NCI-H446 treated with DMSO at 0.1 percent for 48 hours (cell line): ENCODE measurements at regions not wholly inside any gene's neighbourhood (a gene's known extent, or its start where the extent isn't known, plus 50 kb on each side); places are given as distances from the start of the nearest gene placed in this dataset.
"Not testable (repeated sequence)": the region's sequence is repeated elsewhere in the genome, so short reads cannot be mapped to it uniquely, and the experiment has no call there.

ENCODE experiments used
- DNase-seq: peaks from one replicate; lab custom pipeline; 2025; lab: John Stamatoyannopoulos, UW

DNA sequence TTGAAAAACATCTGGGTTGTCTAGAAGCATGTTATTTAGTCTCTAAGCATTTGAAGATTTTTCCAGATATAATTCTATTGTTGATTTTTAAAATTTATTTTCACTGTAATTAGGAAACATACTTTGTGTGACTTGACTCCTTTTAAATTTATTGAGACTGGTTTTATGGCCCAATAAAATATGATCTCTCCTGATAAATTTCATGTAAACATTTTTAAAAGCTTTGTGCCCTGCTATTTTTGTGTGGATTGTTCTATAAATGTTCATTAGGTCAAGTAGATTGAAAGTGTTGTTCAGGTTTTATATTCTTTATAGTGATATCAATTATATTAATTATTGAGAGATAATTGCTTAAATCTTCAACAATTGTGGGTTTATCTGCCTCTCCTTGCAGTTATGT, 105.4 kb downstream of the RFX6 start:
- no peak for DNase-seq

DNA sequence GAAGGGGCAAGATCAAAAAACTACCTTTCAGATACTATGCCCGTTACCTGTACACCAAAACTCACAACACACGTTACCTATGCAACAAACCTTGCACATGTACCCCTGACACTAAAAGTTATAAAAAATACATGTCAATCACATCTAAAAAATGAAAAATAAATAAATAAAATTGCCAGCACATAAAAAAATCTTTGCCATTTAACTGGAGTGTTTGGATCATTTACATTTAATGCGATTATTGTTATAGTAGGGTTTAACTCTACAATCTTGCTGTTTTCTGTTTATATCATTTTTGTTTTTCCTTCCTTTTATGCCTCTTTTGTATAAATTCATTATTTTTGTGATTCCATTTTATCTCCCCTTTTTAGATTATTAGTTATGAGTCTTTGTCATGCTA, 106.3 kb downstream of the RFX6 start:
- DNase-seq: no peak

DNA sequence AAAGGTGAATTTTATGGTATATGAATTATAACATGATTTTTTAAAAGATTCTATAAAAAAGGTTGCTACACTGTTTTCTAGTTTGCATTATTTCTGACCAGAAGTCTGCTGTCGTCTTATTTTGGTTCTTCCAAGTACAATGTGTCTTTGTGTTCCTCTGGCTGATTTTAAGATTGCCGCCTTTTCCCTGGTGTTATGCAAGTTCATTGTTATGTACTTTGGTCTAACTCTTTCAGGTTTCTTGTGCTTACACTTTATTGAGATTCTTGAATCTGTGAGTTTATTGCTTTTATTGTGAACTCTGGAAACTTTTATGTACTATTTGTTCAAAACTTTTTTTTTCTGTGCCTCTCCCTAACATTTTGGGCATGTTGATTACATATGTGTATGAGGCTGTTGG, 109.8 kb downstream of the RFX6 start:
- DNase-seq: no peak

DNA sequence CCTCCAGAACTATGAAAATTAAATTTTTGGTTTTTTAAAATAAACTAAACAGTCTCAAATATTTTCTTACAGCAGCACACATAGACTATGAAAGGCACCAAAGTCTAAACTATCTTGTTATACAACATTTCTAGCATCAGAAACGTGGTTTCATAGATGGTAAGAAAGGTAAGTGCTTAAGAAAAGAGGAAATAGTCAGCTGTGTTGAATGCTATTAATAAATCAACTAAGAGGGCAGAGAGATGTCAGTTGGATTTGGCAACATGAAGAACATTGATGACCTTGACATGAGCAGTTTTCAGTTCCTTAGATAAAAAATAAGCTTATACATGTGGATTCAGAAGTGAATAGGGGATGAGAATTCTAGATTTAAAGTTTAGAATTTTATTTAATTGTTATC, 113.6 kb downstream of the RFX6 start:
- no peak for DNase-seq

DNA sequence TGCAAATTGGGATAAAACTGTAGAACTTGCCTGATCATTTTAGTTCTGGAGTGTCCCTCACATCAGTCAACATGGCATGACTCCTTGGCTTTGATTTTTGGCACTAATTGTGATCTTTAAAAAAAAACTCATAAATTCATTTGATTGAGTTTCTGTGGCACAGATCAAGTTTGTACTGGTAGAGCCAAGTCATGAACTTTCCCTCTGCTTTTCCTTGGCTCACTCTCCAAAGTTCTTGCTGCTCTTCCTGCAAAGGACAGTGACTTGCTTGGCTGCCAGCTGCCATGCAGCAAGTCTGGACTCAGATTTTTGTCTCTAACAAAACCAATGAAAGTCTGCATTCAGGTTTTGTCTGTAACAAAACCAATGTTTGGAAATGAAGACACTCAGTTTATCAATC, 115.5 kb downstream of the RFX6 start:
- peak; percentile 65 for DNase-seq

DNA sequence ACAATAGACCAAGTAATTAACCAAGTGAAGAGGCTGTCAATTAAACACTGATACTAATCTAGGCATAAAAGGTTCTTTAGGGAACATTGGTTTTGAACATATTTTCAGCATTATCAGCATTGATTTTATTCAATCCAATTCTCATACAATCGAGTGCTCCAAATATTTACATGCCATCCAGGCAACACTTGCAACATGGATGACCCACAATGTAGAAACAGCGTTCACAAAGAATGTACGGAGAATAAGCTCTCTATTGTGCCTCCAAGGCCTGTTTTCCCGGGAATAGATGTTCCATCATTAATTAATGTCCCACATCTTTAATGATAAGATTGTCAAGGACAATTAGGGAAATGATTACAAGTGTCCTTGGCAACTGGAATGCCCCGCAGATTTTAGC, 117.4 kb downstream of the RFX6 start:
- no peak for DNase-seq

DNA sequence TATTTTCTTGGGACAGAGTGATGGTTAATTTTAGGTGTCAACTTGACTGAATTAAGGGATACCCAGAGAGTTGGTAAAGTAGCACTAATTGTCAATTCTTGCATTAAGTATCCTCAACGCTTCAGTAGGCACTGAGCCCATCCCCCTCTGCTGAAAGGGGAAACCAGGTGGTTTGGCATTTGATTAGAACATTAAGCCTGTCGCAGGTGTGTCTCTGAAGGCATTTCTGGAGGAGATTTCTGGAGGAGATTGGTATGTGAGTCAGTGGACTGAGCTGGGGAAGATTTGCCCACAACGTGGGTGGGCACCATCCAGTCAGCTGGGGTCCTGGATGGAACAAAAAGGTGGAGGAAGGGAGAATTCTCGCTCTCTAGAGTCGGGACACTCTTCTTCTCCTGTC, 119.8 kb downstream of the RFX6 start:
- no peak for DNase-seq

DNA sequence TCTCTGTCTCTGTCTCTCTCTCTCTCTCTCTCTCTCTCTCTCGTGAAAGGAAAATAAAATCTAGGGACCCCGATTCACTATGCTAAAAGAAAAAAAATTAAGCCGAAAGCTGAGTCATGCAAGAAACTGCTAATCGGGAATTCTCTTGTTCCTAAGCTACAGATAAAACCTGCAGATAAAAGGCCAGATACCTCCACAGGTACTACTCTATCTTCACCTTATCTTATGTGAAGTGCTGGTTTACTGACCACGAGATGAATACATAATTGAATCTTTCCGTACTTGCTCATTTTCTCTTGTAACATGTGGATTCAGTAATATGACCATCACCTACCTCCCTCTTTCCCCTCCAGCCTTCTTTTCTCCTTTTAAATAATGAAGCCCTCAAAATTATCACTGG, 120.5 kb downstream of the RFX6 start:
- DNase-seq: no peak

DNA sequence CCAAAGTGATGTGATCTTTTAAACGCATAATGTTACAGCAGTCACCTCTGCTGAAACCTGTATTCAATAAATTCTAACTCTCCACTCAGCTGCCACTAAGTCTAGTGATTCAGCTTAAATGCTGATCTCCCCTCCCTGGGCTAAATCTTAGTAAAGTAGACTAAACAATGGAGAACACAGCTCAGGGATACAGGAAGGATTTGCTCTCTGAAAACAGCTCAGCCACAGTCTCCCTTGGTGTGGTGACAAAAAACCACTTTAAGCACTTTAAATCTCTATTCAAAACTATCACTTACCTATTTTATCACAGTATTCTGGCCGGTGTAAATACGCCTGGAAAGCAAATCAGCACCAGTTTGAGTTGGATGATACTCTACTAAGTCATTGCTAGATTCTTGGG, 130.6 kb downstream of the RFX6 start:
- DNase-seq: no peak

DNA sequence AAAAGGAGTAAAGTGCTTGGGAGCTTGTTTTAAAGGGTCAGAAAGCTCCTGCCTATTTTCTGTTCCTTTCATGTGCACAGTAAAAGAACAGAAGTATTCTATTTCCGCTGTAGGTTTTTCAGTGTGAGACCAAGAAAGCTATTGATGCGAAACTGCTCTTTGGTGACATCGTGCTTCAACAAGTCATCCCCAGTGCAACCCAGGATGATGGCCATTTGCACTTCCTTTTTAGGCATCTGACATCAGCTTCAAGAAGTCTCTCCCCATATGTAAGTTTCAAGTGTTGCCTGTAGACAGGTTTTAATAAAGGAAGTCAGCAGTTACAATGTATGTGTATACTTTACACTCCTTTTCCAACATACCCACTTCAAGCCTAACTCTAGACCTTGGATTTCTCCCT, 131.6 kb downstream of the RFX6 start:
- no peak for DNase-seq

DNA sequence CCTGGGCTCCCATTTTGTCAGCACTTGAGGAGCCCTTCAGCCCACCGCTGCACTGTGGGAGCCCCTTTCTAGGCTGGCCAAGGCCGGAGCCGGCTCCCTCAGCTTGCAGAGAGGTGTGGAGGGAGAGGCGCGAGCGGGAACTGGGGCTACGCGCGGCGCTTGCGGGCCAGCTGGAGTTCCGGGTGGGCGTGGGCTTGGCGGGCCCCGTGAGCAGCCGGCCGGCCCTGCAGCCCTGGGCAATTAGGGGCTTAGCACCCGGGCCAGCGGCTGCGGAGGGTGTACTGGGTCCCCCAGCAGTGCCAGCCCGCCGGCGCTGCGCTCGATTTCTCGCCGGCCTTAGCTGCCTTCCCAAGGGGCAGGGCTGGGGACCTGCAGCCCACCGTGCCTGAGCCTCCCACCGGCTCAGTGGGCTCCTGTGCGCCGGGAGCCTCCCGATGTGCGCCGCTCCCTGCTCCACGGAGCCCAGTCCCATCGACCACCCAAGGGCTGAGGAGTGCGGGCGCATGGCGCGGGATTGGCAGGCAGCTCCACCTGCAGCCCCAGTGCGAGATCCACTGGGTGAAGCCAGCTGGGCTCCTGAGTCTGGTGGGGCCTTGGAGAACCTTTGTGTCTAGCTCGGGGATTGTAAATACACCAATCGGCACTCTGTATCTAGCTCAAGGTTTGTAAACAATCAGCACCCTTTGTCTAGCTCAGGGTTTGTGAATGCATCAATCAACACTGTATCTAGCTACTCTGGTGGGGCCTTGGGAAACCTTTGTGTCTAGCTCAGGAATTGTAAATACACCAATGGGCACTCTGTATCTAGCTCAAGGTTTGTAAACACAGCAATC, 137.8 kb downstream of the RFX6 start:
- DNase-seq: not testable (repeated sequence)

DNA sequence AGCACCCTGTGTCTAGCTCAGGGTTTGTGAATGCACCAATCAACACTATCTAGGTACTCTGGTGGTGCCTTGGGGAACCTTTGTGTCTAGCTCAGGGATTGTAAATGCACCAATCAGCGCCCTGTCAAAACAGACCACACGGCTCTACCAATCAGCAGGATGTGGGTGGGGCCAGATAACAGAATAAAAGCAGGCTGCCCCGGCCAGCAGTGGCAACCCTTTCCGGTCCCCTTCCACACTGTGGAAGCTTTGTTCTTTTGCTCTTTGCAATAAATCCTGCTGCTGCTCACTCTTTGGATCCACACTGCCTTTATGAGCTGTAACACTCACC, 138.4 kb downstream of the RFX6 start:
- not testable (repeated sequence) for DNase-seq

DNA sequence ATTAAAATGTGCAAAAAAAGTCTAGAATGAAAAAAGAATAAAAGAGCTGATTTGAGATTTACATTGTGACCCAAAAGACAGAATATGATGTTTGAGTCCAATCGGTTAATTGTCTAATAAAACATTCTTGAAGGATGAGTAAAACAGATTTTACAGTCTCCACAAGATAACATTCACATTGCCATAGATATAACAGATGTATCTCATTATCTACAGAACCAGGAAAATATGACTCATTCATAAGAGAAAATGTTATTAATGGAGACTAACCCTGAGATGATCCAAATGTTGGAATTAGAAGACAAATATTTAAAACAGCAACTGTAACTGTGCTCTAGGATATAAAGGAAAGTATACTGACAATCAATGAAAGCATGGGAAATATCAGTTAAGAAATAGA, 141.7 kb downstream of the RFX6 start:
- DNase-seq: no peak

DNA sequence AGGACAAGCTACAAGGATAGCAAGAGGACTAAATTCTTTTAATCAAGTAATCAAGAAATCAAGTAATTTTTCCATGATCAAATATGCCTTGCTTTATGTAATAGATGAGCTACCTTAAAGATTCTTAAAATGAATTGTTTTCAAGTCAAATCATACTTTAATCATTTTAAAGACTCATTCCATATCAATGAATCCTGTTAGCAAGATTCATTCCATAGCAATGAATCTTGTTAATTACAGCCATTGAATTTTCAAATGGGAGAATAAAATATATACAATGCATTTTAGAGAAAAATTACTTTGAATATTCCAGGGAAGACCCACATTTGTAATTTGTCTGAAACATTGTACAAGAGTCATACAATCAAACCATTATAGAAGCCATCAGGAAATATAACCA, 145.7 kb downstream of the RFX6 start:
- DNase-seq: no peak

DNA sequence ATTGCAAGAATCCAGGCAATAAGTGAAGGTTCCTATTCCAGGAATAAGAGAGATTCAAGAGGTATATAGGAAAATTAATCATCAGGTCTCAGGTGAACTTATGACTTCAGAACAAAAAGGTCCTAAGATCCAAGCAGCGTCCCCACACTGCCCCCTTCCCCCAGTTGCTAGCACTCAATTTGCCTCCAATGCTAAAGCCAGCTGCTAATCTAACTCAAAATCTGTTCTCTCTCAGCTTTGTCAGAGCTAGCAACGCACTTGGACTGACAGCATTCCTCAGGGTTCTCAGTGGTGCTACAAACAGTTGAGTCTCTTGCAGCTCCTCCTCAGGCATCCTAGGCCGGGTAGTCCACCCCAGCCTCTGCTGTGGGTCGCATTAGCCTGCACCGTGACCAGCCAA, 148.3 kb downstream of the RFX6 start:
- DNase-seq: no peak

DNA sequence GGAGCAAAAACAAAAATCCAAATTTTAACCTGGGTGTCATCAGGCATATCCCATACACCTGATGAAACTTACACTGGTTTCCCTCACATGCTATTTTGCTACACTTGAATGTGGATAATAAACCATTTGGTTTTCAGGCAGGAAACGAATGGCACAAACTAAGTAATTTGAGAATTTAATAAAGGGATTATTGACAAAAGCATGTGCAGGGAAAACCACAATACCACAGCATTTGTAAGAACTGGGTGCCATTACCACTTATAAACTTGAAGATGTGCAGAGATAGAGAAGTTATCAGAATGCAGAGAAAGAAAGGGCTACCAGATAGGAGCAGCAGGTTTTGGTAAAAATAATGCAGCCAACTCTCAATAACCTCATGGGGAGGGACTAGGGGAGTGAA, 151.2 kb downstream of the RFX6 start:
- no peak for DNase-seq

DNA sequence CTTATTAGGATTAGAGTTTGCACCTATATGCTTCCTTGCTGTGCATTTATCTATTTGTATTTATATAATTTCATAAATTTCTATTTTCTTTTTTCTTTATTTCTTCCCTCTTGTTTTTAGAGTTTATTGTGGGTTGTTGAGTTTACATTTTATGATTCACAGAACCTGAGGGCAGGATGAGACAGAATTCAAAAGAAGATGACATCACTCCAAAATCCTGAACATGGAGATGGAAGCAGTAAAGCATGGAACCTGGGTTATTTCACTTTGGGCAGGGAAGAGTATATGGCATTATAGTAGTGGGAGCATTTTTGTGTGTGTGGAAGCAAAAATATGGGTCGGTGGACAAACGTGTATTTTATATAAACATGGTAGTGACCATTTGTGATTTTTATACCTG, 157.5 kb downstream of the RFX6 start:
- no peak for DNase-seq

DNA sequence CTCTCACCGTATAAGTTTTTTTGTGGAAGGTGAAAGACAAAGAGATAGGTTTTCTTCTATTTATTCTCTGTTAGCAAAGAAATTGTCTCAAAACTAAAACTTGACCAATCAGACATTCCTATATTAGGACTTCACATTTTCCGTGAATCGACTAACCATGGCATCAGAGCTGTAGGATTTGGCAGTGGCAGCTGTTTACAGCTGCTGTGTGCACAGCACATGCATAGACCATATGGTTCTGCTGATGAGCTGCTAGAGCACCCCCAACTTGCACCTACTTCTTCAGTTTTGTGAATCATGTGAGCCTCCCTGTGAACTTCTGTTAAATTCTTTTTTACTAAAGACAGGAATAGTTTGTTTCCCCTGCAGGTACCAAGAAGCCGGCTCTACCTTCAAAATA, 157.9 kb downstream of the RFX6 start:
- no peak for DNase-seq

DNA sequence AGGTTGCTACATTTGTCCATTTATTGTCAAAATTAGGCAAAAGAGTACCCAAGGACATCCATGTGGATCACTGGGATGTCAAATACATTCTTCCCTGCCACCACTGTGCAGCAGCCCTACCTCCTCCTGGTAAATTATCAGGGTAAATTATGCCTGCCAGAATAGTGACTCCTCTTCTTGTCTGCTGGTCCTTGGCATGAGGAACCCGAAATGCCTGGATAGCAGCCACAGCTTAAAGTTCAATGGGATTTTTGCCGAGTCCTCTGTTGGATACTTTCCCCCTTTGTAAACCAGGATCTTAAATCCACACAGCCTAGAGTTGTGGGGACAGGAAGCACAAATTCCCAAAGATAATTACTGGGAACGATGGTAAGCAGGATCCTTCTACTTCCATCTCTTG, 173.3 kb downstream of the RFX6 start:
- DNase-seq: peak; percentile 46

DNA sequence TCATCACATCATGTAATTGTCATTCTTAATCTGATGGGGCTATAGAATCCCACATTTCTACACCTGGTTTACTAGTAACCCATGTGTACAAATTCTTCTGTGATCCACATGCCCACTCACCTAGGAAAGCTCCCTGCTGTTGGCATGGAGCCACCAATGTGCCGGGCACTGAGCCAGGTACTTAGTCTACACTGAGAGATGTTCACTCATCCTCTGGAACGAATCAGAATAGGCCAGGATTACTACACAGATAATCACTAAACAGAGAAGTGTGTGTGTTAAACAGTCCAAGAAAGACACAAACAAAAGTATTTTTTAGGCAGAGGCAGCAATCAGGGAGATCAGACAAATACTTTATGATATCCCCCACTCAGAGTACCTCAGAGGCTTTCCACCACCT, 193.2 kb upstream of the VGLL2 start:
- no peak for DNase-seq

DNA sequence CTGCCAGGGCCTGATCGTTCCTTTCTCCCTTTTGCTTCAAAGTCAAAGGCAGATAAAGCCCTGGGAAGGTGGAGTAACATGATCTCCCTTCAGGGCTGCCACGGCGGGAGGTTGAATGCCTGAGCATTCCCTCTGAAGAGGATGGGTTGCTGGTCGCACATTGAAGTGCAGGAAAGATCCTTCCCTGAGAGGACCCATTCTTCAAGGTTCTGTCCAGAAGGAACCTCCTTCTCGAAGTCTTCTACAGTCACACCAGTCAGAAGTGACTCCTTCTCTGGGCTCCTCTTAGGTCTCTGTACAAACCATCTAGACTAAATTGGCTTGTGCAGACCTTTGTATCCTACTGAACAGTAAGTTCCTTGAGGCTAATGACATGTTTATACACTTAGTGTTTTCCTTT, 192.6 kb upstream of the VGLL2 start:
- DNase-seq: no peak

DNA sequence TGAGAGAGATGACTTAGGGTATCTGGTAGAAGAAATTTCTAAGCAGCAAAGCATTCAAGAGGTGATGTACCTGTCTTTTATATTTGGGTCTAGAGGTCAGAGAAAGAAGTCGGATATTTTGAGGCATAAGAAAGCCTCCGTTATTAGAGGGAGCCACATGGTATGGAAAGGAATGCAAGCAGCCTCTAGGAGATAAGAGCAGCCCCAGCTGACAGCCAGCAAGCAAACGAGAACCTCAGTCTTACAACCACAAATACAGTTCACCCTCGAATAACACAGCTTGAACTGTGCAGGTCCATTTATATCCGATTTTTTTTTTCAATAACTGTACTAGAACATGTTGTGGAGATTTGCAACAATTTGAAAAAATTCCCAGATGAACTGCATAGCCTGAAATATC, 190.7 kb upstream of the VGLL2 start:
- no peak for DNase-seq

DNA sequence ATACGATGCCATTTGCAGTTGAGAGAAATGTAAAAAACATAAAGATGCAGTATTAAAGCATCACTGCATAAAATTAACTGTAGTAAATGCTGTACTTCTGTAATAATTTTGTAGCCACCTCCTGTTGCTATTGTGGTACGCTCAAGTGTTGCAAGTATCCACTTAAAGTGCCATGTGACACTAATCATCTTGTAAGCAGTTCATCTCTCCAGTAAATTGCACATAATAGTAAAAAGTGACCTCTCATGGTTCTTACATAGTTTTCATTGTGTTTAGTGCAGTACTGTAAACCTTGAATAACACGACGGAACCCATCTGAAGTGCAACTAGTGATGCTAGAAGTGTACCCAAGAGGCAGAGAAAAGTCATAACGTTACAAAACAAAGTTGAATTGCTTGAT, 190.1 kb upstream of the VGLL2 start:
- DNase-seq: no peak

DNA sequence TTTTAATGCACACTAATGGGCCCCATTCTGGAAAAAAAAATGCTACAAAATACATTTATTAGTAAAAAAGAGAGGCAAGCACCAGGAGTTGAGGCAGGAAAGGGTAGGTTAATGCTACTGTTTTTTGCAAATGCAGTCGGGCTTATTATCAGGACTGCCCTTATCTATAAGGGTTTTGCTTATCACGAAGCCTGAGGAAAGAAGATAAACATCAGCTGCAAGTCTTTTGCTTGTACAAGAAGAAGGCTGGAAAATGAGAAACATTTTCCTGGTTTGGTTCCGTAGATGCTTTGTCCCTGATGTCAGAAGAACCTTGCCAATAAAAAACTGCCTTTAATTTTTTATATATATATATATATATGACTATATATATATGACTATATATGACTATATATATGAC, 189.3 kb upstream of the VGLL2 start:
- DNase-seq: no peak

DNA sequence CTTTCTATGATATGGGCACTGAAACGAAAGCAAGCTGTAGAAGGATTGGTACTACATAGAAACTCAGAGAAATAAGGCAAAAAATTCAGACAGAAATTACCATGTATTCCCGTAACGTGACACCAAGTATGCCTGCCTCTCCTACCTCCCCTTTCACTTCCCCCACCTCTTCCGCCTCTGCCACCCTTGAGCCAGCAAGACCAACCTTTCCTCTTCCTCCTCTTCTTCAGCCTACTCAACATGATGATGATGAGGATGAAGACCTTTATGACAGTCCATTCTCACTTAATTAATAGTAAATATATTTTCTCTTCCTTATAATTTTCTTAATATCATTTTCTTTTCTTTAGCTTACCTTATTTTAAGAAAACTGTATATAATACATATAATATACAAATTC, 188.1 kb upstream of the VGLL2 start:
- DNase-seq: no peak
